Keratinocyte (primary cell): ENCODE measurements at regions not wholly inside any gene's neighbourhood (a gene's known extent, or its start where the extent isn't known, plus 50 kb on each side); places are given as distances from the start of the nearest gene placed in this dataset.

Source experiments
- DNase-seq: peaks from one replicate; pipeline ENCODE4 v3.0.0-alpha.2; 2011; ENCODE audit warnings: low read depth, missing footprints, low spot score
- FAIRE-seq: peaks from 2 replicates; lab custom pipeline; 2011; peaks lifted over from hg19 to GRCh38; lab: Jason Lieb, UNC
- H2AFZ ChIP-seq: 2 replicates; pipeline ENCODE4 v1.6.0; 2012; ENCODE audit warnings: low read length, control low read depth, inconsistent platforms; ENCODE audit not compliant: control insufficient read depth
- H3K27ac ChIP-seq: 2 replicates; pipeline ENCODE4 v1.5.1; 2011; ENCODE audit warnings: low read length; ENCODE audit not compliant: control insufficient read depth, insufficient read depth
- H3K27me3 ChIP-seq: 3 replicates; pipeline ENCODE4 v1.6.0; 2011; ENCODE audit warnings: low read length; ENCODE audit not compliant: control insufficient read depth, insufficient read depth; ENCODE audit errors: extremely low read depth
- H3K36me3 ChIP-seq, 2 experiments: 2 replicates in 1 of 2; 3 replicates in 1 of 2; pipeline ENCODE4 v1.5.1; 2011; ENCODE audit warnings: low read length in 2 of 2, mild to moderate bottlenecking in 1 of 2; ENCODE audit not compliant: control insufficient read depth in 2 of 2, insufficient read depth in 2 of 2; ENCODE audit errors: extremely low read depth in 1 of 2
- H3K4me1 ChIP-seq: 3 replicates; pipeline ENCODE4 v1.5.1; 2011; ENCODE audit warnings: low read length; ENCODE audit not compliant: control insufficient read depth, insufficient read depth; ENCODE audit errors: extremely low read depth
- H3K4me2 ChIP-seq: 3 replicates; pipeline ENCODE4 v1.6.0; 2011; ENCODE audit warnings: low read depth, low read length; ENCODE audit not compliant: control insufficient read depth, insufficient read depth; ENCODE audit errors: extremely low read depth
- H3K4me3 ChIP-seq, 3 experiments: fragments of 200-600 bp in 1 of 3; sonication (generic) in 1 of 3; 2 replicates in 2 of 3; 3 replicates in 1 of 3; pipeline ENCODE4 v1.5.1; 2011 to 2016; ENCODE audit warnings: low read length in 3 of 3, mild to moderate bottlenecking in 3 of 3, control low read depth in 2 of 3, inconsistent platforms in 1 of 3, low read depth in 1 of 3, mixed read lengths in 1 of 3, mixed run types in 1 of 3, moderate library complexity in 1 of 3; ENCODE audit not compliant: control insufficient read depth in 2 of 3, insufficient read depth in 2 of 3; ENCODE audit errors: extremely low read depth in 1 of 3
- H3K79me2 ChIP-seq: 2 replicates; pipeline ENCODE4 v1.6.0; 2012; ENCODE audit warnings: low read length; ENCODE audit not compliant: control insufficient read depth, insufficient read depth
- H3K9ac ChIP-seq: 3 replicates; pipeline ENCODE4 v1.6.0; 2011; ENCODE audit warnings: low read length; ENCODE audit not compliant: control insufficient read depth, insufficient read depth; ENCODE audit errors: extremely low read depth
- H3K9me1 ChIP-seq: 3 replicates; pipeline ENCODE4 v1.6.0; 2011; ENCODE audit warnings: low read length; ENCODE audit not compliant: control insufficient read depth, insufficient read depth; ENCODE audit errors: extremely low read depth
- H3K9me3 ChIP-seq: 2 replicates; pipeline ENCODE4 v1.5.1; 2012; ENCODE audit warnings: low read depth, low read length; ENCODE audit not compliant: control insufficient read depth
- H4K20me1 ChIP-seq: 3 replicates; pipeline ENCODE4 v1.6.0; 2011; ENCODE audit warnings: low read length; ENCODE audit not compliant: control insufficient read depth, insufficient read depth; ENCODE audit errors: extremely low read depth
- EZH2 ChIP-seq: IDR thresholded peaks from one replicate; pipeline ENCODE4 v1.6.1; 2012; ENCODE audit warnings: inconsistent platforms, mild to moderate bottlenecking, low read length, moderate library complexity
- dilution Hi-C: fragments of 300-500 bp; cut with MboI; formaldehyde crosslinking; loops from one replicate; pipeline ENCODE4 v1.7.0; 2020; ENCODE audit warnings: low sequenced_read_pairs; ENCODE audit not compliant: extremely low pct_ligation_motif_present
- TF ChIP-seq, protein P1 (sequence below), 3 experiments: IDR thresholded peaks in 1 of 3; conservative IDR thresholded peaks in 1 of 3; optimal IDR thresholded peaks in 1 of 3; 2 replicates in 2 of 3; 3 replicates in 1 of 3; pipeline versions ENCODE3 to v1.5.1; 2011; ENCODE audit warnings: low read length in 3 of 3, mild to moderate bottlenecking in 3 of 3, moderate library complexity in 2 of 3, control low read depth in 1 of 3, inconsistent platforms in 1 of 3; ENCODE audit not compliant: insufficient read depth in 2 of 3; ENCODE audit errors: extremely low read depth in 1 of 3

DNA sequence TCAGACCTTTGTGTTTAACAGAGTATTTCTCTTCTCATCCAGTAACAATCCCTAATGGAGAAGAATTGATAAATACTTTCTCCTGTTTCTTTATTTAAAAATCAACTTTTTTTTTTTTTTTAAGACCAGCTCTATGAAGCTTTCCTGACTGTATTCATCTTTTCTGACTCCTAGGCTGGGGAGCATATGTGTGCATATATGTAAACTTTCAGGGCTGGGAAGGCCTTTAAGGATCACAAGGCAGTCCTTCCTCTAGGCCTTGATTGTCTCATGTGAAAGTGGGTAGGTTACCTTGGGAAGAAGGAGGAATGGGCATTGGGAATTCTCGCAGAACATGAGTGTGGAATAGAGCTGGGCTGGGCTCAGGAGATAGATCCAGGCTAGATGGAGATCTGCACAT, 292.9 kb upstream of the SALL1 start:
- Histone ChIP-seq H3K4me2 (no peak overlapping the region), H3K9me1 (no peaks in the 10 kb centered on the region)

DNA sequence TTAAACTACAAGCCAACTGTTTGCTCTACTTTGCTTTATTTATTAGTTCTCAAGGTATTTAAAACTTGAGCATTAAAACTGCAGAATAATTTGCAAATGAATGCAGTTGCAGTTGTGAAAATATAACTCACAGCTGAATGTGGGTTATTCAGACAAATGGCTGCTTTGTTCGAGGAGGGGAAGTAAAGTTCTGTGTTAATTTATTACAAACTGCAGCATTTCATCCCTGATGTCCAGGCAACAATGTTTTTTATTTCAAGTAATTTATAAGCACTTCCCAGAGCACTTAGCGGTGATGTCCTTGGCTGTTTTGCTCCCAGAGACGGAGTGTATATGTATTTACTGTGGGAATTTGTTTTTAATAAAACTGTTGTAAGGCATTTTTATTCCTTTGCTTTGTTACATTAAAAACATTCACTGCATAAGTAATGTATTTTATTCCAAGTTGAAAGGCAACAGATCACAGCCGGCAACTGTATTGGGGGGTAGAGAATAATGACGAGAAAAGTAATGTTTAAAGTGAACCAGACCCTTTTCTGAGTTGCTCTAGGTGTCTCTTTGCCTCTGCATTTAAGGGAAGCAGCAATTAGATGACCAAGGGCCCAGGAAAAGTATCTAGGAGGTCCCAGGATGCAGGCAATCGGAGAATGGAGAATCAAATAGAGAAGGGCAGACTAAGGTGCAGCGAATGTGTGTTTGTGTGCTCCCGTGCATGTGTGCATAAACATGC, 291.2 kb upstream of the SALL1 start:
- Histone ChIP-seq H3K9me3 (no peaks in the 10 kb centered on the region), H3K27ac (no peak overlapping the region), H3K27me3 (peaks cover 18% of the 10 kb centered on the region), H3K4me2 (no peak overlapping the region), H3K36me3 (no peaks in the 10 kb centered on the region), H3K4me1 (no peaks in the 10 kb centered on the region), H3K9ac (no peak overlapping the region), H3K4me3 (no peak overlapping the region), H3K79me2 (no peaks in the 10 kb centered on the region), H4K20me1 (no peaks in the 10 kb centered on the region), H3K9me1 (no peaks in the 10 kb centered on the region), H2AFZ (no peak overlapping the region)
- FAIRE-seq = no peak
- no peak for DNase-seq
- dilution Hi-C loops = no loop called here
- TF ChIP-seq, protein P1, sequence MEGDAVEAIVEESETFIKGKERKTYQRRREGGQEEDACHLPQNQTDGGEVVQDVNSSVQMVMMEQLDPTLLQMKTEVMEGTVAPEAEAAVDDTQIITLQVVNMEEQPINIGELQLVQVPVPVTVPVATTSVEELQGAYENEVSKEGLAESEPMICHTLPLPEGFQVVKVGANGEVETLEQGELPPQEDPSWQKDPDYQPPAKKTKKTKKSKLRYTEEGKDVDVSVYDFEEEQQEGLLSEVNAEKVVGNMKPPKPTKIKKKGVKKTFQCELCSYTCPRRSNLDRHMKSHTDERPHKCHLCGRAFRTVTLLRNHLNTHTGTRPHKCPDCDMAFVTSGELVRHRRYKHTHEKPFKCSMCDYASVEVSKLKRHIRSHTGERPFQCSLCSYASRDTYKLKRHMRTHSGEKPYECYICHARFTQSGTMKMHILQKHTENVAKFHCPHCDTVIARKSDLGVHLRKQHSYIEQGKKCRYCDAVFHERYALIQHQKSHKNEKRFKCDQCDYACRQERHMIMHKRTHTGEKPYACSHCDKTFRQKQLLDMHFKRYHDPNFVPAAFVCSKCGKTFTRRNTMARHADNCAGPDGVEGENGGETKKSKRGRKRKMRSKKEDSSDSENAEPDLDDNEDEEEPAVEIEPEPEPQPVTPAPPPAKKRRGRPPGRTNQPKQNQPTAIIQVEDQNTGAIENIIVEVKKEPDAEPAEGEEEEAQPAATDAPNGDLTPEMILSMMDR (optimal IDR thresholded peaks at IDR 0.05 in 1 of 3, IDR thresholded peaks at IDR 0.05 in 1 of 3, conservative IDR thresholded peaks at IDR 0.05 in 1 of 3; ENCODE audit: extremely low read depth in 1 of 3, insufficient read depth in 2 of 3, low read length in 3 of 3) = no peak
- no peak for TF ChIP-seq EZH2

More for the DNA sequence above, 292.9 kb upstream of the SALL1 start:
- no peak for TF ChIP-seq EZH2
- TF ChIP-seq, protein P1 (optimal IDR thresholded peaks at IDR 0.05 in 1 of 3, IDR thresholded peaks at IDR 0.05 in 1 of 3, conservative IDR thresholded peaks at IDR 0.05 in 1 of 3; ENCODE audit: extremely low read depth in 1 of 3, insufficient read depth in 2 of 3, low read length in 3 of 3) = no peak
- no peak for DNase-seq
- Histone ChIP-seq H3K4me3 (no peak overlapping the region), H3K27me3 (peaks cover 18% of the 10 kb centered on the region), H3K9me3 (no peaks in the 10 kb centered on the region), H3K36me3 (no peaks in the 10 kb centered on the region), H3K79me2 (no peaks in the 10 kb centered on the region), H3K27ac (no peak overlapping the region), H3K9ac (no peak overlapping the region), H4K20me1 (no peaks in the 10 kb centered on the region), H3K4me1 (no peaks in the 10 kb centered on the region), H2AFZ (no peak overlapping the region)
- no peak for FAIRE-seq
- dilution Hi-C loops = no loop called here
